ENCODE measurements at regions not wholly inside any gene's neighbourhood (a gene's known extent, or its start where the extent isn't known, plus 50 kb on each side); places are given as distances from the start of the nearest gene placed in this dataset.
"Not testable (repeated sequence)": the region's sequence is repeated elsewhere in the genome, so short reads cannot be mapped to it uniquely, and the experiment has no call there.

- no peak for TF ChIP-seq CTCF (IDR thresholded peaks at IDR 0.05)
- DNase-seq (ENCODE audit: low spot score): no peak
Measured at GRCh38 chr19:28134311-28134710, 1078.6 kb downstream of the UQCRFS1 start.

GRCh38 chr19:28130881-28131280, 1082.1 kb downstream of the UQCRFS1 start:
- DNase-seq (ENCODE audit: low spot score); H3K27ac ChIP-seq; H3K4me3 ChIP-seq: not testable (repeated sequence)

More at GRCh38 chr19:28134311-28134710, 1078.6 kb downstream of the UQCRFS1 start:
- Histone ChIP-seq H3K4me3 (no peak overlapping the region), H3K27ac (no peak overlapping the region)

- no peak for DNase-seq (ENCODE audit: low spot score)
Measured at GRCh38 chr19:28130066-28130511, 1082.9 kb downstream of the UQCRFS1 start.

GRCh38 chr19:28128341-28128740, 1084.6 kb downstream of the UQCRFS1 start:
- TF ChIP-seq CTCF (IDR thresholded peaks at IDR 0.05): no peak

More at GRCh38 chr19:28130066-28130511, 1082.9 kb downstream of the UQCRFS1 start:
- H3K4me3 ChIP-seq: no peak overlapping the region
- no peak overlapping the region for H3K27ac ChIP-seq
- no peak for TF ChIP-seq CTCF (IDR thresholded peaks at IDR 0.05)

GRCh38 chr19:28126135-28126898, 1086.6 kb downstream of the UQCRFS1 start:
- H3K27ac ChIP-seq: no peak overlapping the region
- DNase-seq (ENCODE audit: low spot score): no peak
- no peak for TF ChIP-seq CTCF (IDR thresholded peaks at IDR 0.05)
- no peak overlapping the region for H3K4me3 ChIP-seq

More at GRCh38 chr19:28128341-28128740, 1084.6 kb downstream of the UQCRFS1 start:
- Histone ChIP-seq H3K27ac (no peak overlapping the region), H3K4me3 (no peak overlapping the region)
- DNase-seq (ENCODE audit: low spot score): no peak

- no peak overlapping the region for H3K27ac ChIP-seq
- no peak for DNase-seq (ENCODE audit: low spot score)
- no peak for TF ChIP-seq CTCF (IDR thresholded peaks at IDR 0.05)
- no peak overlapping the region for H3K4me3 ChIP-seq
Measured at GRCh38 chr19:28122734-28123133, 1090.2 kb downstream of the UQCRFS1 start.

- DNase-seq (ENCODE audit: low spot score): no peak
- Histone ChIP-seq H3K27ac (no peak overlapping the region), H3K4me3 (no peak overlapping the region)
- no peak for TF ChIP-seq CTCF (IDR thresholded peaks at IDR 0.05)
Measured at GRCh38 chr19:28118235-28118634, 1094.7 kb downstream of the UQCRFS1 start.

Data from coronary artery (tissue), 2 donors.